ENCODE measurements at regions not wholly inside any gene's neighbourhood (a gene's known extent, or its start where the extent isn't known, plus 50 kb on each side); places are given as distances from the start of the nearest gene placed in this dataset.

- DNase-seq = no peak
Measured at GRCh38 chr5:155878991-155879575, 447.9 kb upstream of the SGCD start.

GRCh38 chr5:155884041-155884440, 442.9 kb upstream of the SGCD start:
- DNase-seq = no peak

DNA sequence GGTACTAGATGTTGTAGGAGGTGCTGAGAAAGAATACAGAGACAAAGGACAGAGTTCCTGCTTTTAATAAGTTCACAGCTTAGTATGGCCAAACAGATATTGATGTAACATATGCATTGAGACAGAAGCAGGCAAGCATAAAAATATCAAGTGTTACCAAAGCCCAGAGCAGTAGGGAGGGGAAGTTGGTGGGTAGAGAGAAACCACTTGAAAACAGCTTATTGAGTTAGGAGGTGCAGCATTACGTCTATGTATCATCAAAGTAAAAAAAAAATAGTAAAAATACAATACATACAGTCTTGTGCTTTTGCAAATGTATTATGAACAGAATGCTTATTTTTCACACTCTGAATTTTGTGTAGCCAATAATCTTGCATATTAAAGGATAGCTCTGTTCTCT, 441.8 kb upstream of the SGCD start:
- DNase-seq = no peak

GRCh38 chr5:155886311-155887031, 440.5 kb upstream of the SGCD start:
- no peak for DNase-seq

DNA sequence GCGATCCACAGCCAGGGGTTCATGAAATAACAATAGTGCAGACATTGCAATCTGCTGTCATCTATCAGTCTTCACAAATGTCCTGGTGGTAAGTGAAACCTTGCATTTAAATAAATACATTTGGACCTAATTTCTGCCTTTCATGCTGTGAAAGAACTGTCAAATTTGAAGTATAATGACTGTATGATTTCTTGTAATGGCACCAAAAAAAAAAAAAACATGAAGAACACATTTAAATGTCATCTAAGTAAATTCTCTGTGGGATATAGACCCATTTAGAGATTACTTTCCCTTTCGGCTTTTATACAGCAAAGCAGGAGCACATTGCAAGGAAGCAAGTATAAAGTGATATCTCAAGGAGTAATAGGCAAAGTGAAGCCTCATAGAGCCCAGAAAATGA, 431.5 kb upstream of the SGCD start:
- no peak for DNase-seq

DNA sequence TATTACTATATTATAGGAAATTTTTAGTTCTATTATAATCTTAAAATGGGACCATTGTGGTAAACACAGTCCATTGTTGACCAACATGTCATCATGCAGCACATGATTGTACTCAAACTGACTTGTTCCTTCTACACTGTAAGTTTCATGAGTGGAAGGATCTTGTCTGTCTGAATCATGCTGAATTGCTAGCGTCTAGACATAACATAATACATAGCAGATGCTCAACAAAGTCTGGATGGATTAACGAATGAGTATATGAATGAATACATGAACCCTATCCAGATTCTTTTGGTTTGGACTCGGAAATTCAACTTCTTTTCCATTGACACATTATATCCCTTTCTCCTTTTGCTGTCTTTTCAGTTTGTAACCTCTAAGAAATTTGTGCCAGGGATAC, 429.2 kb upstream of the SGCD start:
- no peak for DNase-seq

- no peak for DNase-seq
Measured at GRCh38 chr5:155898284-155898683, 428.7 kb upstream of the SGCD start.

DNA sequence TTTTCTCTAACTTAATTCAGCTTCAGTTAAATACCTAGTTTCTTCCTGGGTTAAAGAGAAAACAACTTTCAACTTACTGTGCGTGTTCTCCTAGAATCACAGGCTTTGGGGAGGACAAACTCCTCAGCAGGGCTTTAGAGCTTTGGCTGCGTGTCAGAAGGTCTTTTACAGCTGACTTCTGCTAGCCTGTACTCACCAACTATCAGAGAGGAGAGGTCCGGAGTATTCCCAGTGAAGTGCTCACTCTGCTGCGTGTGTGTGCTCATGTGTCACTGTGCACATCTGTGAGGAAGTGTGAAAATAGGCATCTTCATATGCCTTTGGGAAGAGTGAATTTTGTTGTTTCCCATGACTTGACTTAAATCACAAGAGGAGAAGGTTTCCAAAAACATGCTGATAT, 423.2 kb upstream of the SGCD start:
- DNase-seq = no peak

DNA sequence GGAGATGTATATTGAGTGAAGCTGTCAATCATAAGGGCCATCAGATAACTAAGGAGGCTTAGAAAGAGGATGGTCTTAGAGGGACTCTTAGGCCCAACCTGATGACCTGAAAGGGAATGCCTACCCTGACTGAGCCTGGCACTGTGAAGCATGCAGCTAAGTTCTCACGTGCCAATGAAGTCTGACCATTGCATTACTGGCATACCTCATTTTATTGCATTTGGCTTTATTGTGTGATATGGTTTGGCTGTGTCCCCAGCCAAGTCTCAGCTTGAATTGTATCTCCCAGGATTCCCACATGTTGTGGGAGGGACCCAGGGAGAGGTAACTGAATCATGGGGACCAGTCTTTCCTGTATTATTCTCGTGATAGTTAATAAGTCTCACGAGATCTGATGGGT, 421.6 kb upstream of the SGCD start:
- DNase-seq = no peak

DNA sequence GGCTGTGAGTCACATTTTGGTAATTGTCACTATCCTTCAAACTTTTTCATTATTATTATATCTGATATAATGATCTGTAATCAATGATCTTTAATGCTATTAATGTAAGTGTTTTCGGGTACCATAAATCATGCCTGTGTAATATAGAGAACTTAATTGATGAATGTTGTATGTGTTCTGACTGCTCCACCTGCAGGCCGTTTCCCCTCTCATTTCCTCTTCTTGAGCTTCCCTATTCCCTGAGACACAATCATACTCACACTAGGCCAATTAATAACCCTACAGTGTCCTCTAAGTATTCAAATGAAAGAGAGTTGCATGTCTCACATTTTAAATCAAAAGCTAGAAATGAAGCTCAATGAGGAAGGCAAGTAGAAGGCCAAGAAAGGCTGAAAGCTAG, 420.9 kb upstream of the SGCD start:
- peak; percentile 20 for DNase-seq

- no peak for DNase-seq
Measured at GRCh38 chr5:155908543-155908942, 418.4 kb upstream of the SGCD start.

GRCh38 chr5:155912291-155912690, 414.7 kb upstream of the SGCD start:
- no peak for DNase-seq

DNA sequence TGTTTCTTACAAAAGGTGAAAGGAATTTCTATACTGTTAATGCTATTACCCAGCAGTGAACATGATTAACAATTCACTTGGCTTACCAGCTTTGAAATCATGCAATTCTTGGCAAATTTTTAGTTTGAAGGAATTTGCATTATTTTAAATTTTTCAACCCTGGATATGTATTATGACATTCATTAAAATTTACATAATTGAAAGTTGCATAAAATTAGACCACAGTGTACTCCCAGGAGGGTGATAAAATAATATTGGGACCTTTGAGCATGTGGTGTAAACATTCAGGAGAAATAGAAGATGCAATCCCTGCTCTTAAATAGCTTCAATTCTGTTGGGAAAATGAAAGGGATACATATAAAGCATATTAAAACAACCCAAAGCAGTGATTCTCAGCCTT, 412.2 kb upstream of the SGCD start:
- no peak for DNase-seq

DNA sequence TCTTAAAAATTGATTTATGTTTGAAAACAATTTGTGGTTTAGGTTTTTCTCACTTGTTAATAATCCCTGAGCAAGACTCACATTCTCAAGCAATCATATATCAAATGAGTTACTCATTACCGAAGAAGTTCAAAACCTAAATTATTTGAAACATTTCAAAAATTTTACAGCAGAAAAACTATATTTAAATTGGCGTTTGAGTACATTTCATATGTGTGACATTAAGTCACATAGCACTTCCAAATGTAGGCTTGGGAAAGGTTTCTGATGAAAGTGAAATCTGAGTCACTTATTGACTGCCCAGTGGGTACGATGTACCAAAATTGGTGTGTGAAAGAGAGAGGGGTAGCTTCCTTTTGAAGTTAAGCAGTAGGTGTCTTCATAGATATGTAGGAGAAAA, 411.4 kb upstream of the SGCD start:
- DNase-seq = no peak

- DNase-seq = no peak
Measured at GRCh38 chr5:155919126-155919525, 407.8 kb upstream of the SGCD start.

GRCh38 chr5:155919725-155920124, 407.2 kb upstream of the SGCD start:
- no peak for DNase-seq

GRCh38 chr5:155921621-155922020, 405.3 kb upstream of the SGCD start:
- no peak for DNase-seq

- no peak for DNase-seq
Measured at GRCh38 chr5:155923784-155924183, 403.2 kb upstream of the SGCD start.

DNA sequence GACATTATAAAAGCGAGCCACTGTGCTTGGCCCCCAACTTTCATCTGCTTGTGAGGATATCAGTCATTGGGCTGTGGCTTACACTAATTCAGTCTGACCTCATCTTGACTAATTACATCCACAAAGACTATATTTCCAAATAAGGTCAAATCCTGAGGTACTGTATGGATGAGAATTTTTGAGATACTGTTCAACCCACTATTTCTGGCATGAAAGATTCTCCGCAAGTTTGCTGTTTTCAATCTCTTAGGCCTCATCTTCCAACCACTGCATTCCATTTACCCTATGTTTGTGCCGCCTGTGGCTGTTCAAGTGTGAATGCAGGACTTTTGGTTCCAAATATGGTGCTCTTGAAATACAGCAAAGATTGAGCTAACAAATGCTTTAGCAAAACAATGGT, 400.9 kb upstream of the SGCD start:
- DNase-seq = no peak

- no peak for DNase-seq
Measured at GRCh38 chr5:155926766-155927165, 400.2 kb upstream of the SGCD start.

GRCh38 chr5:155929112-155929511, 397.9 kb upstream of the SGCD start:
- no peak for DNase-seq

DNA sequence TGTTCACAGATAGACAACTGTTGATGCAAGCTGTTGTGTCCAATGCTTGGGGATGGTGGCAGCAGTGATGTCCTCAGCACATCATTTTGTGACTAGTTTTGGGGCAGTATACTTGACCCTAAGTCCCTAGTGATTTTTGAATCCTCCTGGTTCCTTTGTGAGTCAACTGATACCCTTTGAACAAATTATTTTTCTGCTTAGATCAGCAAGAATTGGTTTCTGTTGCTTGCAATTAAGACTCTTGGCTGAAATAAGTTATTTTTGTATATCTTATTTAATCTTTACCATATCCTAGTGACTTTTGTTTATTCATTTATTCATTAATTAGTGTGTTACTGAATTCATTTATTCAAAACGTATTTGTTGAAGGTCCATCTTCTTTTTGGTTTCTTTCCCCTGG, 392.0 kb upstream of the SGCD start:
- DNase-seq = no peak

DNA sequence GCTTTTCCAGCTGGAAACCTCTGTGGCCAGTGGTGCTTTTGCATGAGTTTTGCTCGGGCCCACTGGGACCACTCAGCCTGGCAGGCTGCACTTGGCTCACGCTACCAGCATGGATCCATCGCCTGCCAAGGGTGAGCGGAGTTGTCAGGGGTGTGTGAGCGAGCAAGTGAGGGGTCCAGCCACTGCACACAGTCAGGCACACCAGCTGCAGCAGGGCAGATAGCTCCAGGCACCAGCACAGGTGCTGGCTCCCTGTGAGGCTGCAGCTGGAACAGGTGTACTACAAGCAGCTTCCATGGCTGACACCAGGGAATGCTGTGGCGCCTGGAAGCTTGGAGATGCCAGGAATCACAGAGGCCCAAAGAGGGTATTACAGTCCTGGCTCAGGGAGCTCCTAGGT, 391.2 kb upstream of the SGCD start:
- DNase-seq = no peak

GRCh38 chr5:155936520-155937406, 390.2 kb upstream of the SGCD start:
- DNase-seq = no peak

Data from MV-4-11 (cell line).